HUES6 (cell line): ENCODE measurements at regions not wholly inside any gene's neighbourhood (a gene's known extent, or its start where the extent isn't known, plus 50 kb on each side); places are given as distances from the start of the nearest gene placed in this dataset.

Source experiments
- H3K27ac ChIP-seq: 2 replicates; pipeline ENCODE4 v1.7.0; 2013; ENCODE audit warnings: low read depth, mild to moderate bottlenecking, low read length, inconsistent platforms
- H3K27me3 ChIP-seq: 2 replicates; pipeline ENCODE4 v1.6.1; 2013; ENCODE audit warnings: low read length; ENCODE audit not compliant: control insufficient read depth, insufficient read depth
- H3K36me3 ChIP-seq: 2 replicates; pipeline ENCODE4 v1.6.1; 2013; ENCODE audit warnings: low read length; ENCODE audit not compliant: control insufficient read depth, insufficient read depth
- H3K4me1 ChIP-seq: 2 replicates; pipeline ENCODE4 v1.6.1; 2013; ENCODE audit warnings: low read length; ENCODE audit not compliant: control insufficient read depth, insufficient read depth
- H3K4me3 ChIP-seq: 2 replicates; pipeline ENCODE4 v1.5.1; 2013; ENCODE audit warnings: low read depth, low read length
- H3K9ac ChIP-seq: one replicate; pipeline ENCODE4 v1.6.1; 2013; ENCODE audit warnings: mild to moderate bottlenecking, low read length
- H3K9me3 ChIP-seq: 2 replicates; pipeline ENCODE4 v1.6.1; 2013; ENCODE audit warnings: low read depth, low read length; ENCODE audit not compliant: control insufficient read depth, insufficient read depth

GRCh38 chr2:13607139-13607538 is 890.4 kb downstream of the TRIB2 start:
- Histone ChIP-seq H3K9me3 (no peaks in the 10 kb centered on the region), H3K4me1 (no peaks in the 10 kb centered on the region; the same call in 1 of the 2 replicates), H3K27me3 (no peaks in the 10 kb centered on the region), H3K9ac (no peak overlapping the region), H3K36me3 (no peaks in the 10 kb centered on the region), H3K4me3 (no peak overlapping the region), H3K27ac (no peak overlapping the region)

- H3K4me1 ChIP-seq = no peaks in the 10 kb centered on the region; the same call in 1 of the 2 replicates
- no peaks in the 10 kb centered on the region for H3K36me3 ChIP-seq
- H3K9me3 ChIP-seq = no peaks in the 10 kb centered on the region
- H3K4me3 ChIP-seq = no peak overlapping the region
- H3K27ac ChIP-seq = no peak overlapping the region
- no peak overlapping the region for H3K9ac ChIP-seq
- H3K27me3 ChIP-seq = no peaks in the 10 kb centered on the region
Measured at GRCh38 chr2:13611939-13612338, 895.2 kb downstream of the TRIB2 start.

- no peaks in the 10 kb centered on the region; the same call in 1 of the 2 replicates for H3K4me1 ChIP-seq
- H3K27ac ChIP-seq = no peak overlapping the region
- no peaks in the 10 kb centered on the region for H3K36me3 ChIP-seq
- H3K9me3 ChIP-seq = no peaks in the 10 kb centered on the region; the same call in 1 of the 2 replicates
- no peak overlapping the region for H3K4me3 ChIP-seq
- H3K9ac ChIP-seq = no peak overlapping the region
- no peaks in the 10 kb centered on the region for H3K27me3 ChIP-seq
Measured at GRCh38 chr2:13616059-13616458, 899.3 kb downstream of the TRIB2 start.

GRCh38 chr2:13616616-13617015 is 899.9 kb downstream of the TRIB2 start:
- no peaks in the 10 kb centered on the region for H3K27me3 ChIP-seq

DNA sequence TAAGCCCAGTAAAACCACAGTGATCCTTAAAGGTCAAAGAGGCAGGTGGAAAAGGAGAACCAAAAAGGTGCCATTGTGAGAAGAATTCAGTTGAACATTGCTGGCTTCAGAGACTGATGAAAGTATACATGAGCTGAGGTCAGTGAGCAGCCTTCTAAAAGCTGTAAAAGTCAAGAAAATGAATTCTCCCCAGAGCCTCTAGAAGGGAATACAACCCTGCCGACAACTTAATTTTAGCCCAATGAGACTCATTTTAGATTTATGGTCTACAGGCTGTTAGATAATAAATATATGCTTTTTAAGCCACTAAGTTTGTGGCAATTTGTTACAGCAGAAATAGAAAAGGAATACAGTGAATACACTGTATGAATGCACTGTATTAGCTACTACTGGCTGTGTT is 911.4 kb downstream of the TRIB2 start:
- H3K27ac ChIP-seq = no peak overlapping the region
- no peaks in the 10 kb centered on the region for H3K36me3 ChIP-seq
- H3K4me1 ChIP-seq = no peaks in the 10 kb centered on the region
- H3K4me3 ChIP-seq = no peak overlapping the region
- no peak overlapping the region for H3K9ac ChIP-seq
- H3K27me3 ChIP-seq = no peaks in the 10 kb centered on the region
- H3K9me3 ChIP-seq = no peaks in the 10 kb centered on the region

More at GRCh38 chr2:13616616-13617015, 899.9 kb downstream of the TRIB2 start:
- H3K4me1 ChIP-seq = no peaks in the 10 kb centered on the region; the same call in 1 of the 2 replicates
- no peaks in the 10 kb centered on the region for H3K36me3 ChIP-seq
- no peak overlapping the region for H3K27ac ChIP-seq
- no peaks in the 10 kb centered on the region; the same call in 1 of the 2 replicates for H3K9me3 ChIP-seq
- no peak overlapping the region for H3K9ac ChIP-seq
- no peak overlapping the region for H3K4me3 ChIP-seq

- H3K27ac ChIP-seq = no peak overlapping the region
- no peak overlapping the region for H3K4me3 ChIP-seq
- H3K9ac ChIP-seq = no peak overlapping the region
- peaks cover 4% of the 10 kb centered on the region for H3K9me3 ChIP-seq
- H3K4me1 ChIP-seq = no peaks in the 10 kb centered on the region
- H3K27me3 ChIP-seq = no peaks in the 10 kb centered on the region
- H3K36me3 ChIP-seq = no peaks in the 10 kb centered on the region
Measured at GRCh38 chr2:13638181-13638580, 921.4 kb downstream of the TRIB2 start.

GRCh38 chr2:13649918-13650317 is 933.2 kb downstream of the TRIB2 start:
- Histone ChIP-seq H3K36me3 (no peaks in the 10 kb centered on the region), H3K9me3 (peaks cover 30% of the 10 kb centered on the region), H3K4me3 (no peak overlapping the region), H3K27me3 (no peaks in the 10 kb centered on the region), H3K4me1 (no peaks in the 10 kb centered on the region; the same call in 1 of the 2 replicates), H3K9ac (no peak overlapping the region), H3K27ac (no peak overlapping the region)

- Histone ChIP-seq H3K4me3 (no peak overlapping the region), H3K27me3 (no peaks in the 10 kb centered on the region), H3K9ac (no peak overlapping the region), H3K4me1 (no peaks in the 10 kb centered on the region; the same call in 1 of the 2 replicates), H3K9me3 (peaks cover 27% of the 10 kb centered on the region), H3K36me3 (no peaks in the 10 kb centered on the region), H3K27ac (no peak overlapping the region)
Measured at GRCh38 chr2:13650586-13651180, 933.9 kb downstream of the TRIB2 start.

DNA sequence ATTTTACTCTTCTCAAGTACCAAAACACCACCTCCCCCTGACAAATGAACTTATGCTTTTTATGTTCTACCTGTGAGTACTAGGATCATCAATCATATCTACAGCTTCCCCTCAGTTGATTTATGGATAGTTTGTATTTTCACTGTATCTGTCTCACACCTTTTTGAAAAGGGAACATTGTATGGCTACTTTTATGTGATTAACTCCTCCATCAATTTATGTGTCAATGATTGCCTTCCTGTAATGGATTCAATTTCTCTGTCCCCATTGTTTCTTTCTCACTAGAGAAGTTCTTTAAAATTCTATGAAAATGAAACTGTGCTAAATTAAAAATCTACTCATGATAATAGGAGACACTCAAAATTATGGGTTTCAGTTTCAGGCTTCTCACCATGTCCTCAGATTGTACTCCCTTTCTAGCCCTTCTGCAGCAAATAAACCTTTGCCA is 935.0 kb downstream of the TRIB2 start:
- Histone ChIP-seq H3K4me3 (no peak overlapping the region), H3K4me1 (no peaks in the 10 kb centered on the region; the same call in 1 of the 2 replicates), H3K9me3 (peaks cover 23% of the 10 kb centered on the region), H3K27me3 (no peaks in the 10 kb centered on the region), H3K36me3 (no peaks in the 10 kb centered on the region), H3K9ac (no peak overlapping the region), H3K27ac (no peak overlapping the region)

GRCh38 chr2:13652531-13653313 is 936.0 kb downstream of the TRIB2 start:
- no peak overlapping the region for H3K9ac ChIP-seq
- no peaks in the 10 kb centered on the region for H3K36me3 ChIP-seq
- no peaks in the 10 kb centered on the region; the same call in 1 of the 2 replicates for H3K4me1 ChIP-seq
- H3K27me3 ChIP-seq = no peaks in the 10 kb centered on the region
- peaks cover 21% of the 10 kb centered on the region for H3K9me3 ChIP-seq
- H3K4me3 ChIP-seq = no peak overlapping the region
- no peak overlapping the region for H3K27ac ChIP-seq

DNA sequence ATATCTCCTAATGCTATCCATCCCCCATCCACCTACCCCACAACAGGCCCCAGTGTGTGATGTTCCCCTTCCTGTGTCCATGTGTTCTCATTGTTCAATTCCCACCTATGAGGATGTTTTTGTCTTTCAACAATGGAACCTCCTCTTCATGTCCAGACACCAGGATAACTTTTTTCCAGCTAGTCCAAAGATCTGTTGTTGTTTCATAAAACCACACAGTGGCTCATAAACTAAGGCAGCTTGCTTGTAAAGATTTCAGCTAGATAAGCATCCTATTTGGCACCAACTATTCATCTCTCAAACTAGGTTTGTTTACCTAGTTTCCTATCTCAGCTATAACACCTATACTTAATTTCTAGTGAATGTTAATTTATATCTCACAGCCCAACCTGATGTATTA is 937.7 kb downstream of the TRIB2 start:
- H3K4me1 ChIP-seq = no peaks in the 10 kb centered on the region; the same call in 1 of the 2 replicates
- no peak overlapping the region for H3K27ac ChIP-seq
- H3K4me3 ChIP-seq = no peak overlapping the region
- H3K9me3 ChIP-seq = peaks cover 10% of the 10 kb centered on the region
- no peaks in the 10 kb centered on the region for H3K36me3 ChIP-seq
- H3K27me3 ChIP-seq = no peaks in the 10 kb centered on the region
- no peak overlapping the region for H3K9ac ChIP-seq
